Effector CD8-positive, alpha-beta T cell (primary cell): ENCODE measurements at regions not wholly inside any gene's neighbourhood (a gene's known extent, or its start where the extent isn't known, plus 50 kb on each side); places are given as distances from the start of the nearest gene placed in this dataset.
"Not testable (repeated sequence)": the region's sequence is repeated elsewhere in the genome, so short reads cannot be mapped to it uniquely, and the experiment has no call there.

Experiments used
- DNase-seq: peaks from one replicate; lab custom pipeline; 2025; lab: John Stamatoyannopoulos, UW

DNA sequence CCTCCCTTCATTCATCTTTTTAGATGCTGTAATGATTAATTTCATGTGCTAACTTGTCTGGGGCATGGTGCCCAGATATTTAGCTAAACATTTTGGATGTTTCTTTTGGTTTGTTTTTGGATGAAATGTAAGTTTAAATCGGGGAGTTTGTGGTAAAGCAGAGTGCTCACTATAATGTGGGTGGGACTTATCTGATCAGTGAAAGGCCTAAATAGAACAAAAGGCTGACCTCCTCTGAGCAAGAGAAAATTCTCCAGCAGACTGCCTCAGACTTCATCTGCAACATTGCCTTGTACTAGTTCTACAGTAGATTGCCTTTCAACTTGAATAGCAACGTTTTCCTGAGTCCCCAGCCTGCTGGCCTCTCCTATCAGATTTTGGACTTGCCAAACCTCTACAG is 183.6 kb downstream of the S1PR1 start:
- no peak for DNase-seq

DNA sequence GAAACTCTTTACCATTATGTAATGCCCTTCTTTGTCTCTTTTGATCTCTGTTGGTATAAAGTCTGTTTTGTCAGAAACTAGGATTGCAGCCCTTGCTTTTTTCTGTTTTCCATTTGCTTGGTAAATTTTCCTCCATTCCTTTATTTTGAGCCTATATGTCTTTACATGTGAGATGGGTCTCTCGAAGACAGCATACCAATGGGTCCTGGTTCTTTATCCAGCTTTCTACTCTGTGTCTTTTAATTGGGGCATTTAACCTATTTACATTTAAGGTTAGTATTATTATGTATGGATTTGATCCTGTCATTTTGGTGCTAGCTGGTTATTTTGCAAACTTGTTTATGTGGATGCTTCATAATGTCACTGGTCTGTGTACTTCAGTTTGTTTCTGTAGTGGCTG is 191.3 kb downstream of the S1PR1 start:
- not testable (repeated sequence) for DNase-seq

- no peak for DNase-seq
Measured at GRCh38 chr1:101428562-101428961, 191.7 kb downstream of the S1PR1 start.

DNA sequence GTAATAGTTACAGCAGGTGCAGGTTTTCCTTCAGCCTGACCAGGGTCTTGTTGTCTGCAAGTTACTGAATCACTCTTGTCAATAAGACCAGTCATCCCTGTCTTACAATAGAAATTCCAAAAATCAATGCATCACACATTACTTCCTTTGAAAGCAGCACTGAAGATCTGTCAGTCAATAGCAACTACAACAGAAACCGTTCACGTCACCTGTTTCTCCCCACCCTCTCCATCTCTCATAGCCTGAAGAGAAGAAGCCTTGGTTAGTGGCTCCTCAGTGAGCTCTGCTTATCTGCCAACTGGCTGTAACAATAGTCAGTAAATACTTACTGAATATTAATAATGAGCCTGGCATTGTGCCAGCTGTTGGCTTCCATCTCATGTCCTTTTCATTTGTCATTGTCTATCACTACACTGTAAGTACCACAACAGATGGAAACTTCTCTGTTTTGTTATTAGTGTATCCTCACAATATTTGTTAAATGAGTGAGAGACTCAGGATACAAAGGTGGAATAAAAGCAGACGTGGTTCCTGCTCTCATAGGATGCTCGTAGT is 195.2 kb downstream of the S1PR1 start:
- DNase-seq = no peak

DNA sequence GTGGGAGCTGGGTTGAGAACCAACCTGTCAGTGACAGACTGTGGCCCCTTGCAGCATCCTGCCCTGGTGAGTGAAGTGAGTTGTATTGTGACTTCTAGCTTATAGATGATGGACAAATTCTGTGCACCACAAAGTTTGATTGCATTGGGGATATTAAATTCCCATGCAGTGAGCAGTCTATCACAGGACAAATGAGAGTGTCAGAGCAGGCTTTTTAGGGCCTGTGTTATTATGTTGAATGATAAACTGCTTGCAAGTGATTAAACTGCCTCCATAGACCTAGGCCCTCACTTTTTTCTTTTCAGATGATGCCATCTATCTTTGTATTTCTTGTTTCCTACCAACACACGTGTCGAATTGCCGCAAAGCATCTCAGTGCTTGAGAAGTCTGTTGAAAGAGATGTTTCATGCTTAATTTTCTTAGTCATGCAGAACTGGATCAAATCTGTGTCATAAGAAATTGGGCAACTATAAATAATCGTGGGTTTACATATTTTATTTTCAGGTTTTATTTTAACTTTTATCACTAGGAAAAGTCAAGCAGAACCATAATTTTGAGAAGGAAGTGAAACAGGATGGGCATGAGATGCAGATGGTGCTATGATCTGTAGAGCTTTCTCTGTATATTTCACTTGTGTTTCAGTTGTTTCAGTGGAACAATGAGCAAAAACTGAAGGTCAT is 199.2 kb downstream of the S1PR1 start:
- no peak for DNase-seq

GRCh38 chr1:101437800-101438199 is 201.0 kb downstream of the S1PR1 start:
- DNase-seq = no peak

DNA sequence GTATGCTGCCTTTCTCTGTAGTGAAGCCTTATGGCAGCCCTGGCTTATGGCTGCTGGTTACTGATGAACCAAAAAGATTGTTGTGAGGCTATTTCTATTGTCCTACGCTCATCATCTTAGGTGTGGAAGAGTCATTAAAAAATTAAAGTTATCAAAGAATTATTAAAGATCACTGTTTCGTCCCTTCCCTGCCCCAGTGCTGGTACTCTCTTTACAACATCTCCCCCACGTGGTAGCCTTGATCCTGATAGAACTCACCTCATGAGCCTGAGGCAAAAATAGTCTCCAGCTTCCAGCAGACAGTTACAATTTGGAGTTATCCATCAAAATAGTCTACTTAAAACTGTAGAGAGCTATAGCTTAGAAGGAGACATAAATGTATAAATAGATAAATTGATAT is 201.5 kb downstream of the S1PR1 start:
- no peak for DNase-seq

- no peak for DNase-seq
Measured at GRCh38 chr1:101440485-101440884, 203.7 kb downstream of the S1PR1 start.

DNA sequence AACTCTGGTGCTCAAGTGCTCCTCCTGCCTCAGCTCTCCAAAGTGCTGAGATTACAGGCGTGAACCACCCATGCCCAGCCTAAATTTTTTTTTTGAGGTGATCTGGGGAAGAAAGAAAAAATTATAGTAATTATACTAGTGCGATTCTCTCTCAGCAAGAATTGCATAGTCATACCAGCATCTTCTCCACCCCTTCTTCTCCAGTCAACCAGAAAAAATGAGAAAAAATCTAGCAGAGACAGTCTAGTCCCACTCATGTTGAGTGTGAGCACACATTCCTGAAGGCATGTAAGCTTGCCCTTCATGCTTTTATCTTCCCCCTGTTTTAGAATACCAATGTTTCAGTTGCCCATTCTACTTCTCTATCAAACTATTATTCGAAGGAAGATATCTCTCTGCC is 207.6 kb downstream of the S1PR1 start:
- DNase-seq = no peak

DNA sequence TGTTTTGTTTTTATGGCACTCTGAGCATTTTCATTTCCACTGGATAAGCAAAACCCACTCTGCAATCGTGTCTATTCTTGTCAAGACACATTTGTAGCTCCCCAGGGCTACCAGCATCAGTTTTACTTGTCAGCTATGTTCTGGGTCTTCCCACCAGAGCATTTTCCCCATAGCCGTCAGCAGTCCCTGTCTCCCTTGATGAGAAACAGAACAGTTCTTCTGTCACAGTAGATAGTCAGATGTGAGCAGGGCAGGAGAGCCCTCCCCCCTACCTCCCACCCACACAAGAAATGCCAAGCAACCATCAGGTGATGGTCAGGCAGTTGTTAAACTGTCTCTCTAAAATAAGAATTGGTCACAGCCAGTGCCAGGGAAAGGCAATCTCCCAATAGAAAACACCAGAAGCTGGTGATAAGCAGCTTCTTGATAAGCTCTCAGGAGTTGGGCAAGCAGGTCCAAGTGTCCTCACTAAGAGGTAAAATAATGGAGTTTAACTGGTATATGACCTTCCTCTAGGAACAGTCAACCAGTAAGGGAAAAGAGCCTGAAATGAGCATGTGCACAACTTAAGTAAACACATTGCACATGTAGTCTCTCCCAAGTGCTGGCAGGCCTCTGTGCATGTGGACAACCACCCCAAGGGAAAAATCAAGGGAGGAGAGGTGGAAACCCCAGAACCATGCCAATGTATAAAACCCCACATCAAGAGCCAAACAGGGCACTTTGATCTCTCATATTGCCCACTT is 208.2 kb downstream of the S1PR1 start:
- DNase-seq = no peak

- DNase-seq = no peak
Measured at GRCh38 chr1:101448018-101448417, 211.2 kb downstream of the S1PR1 start.

DNA sequence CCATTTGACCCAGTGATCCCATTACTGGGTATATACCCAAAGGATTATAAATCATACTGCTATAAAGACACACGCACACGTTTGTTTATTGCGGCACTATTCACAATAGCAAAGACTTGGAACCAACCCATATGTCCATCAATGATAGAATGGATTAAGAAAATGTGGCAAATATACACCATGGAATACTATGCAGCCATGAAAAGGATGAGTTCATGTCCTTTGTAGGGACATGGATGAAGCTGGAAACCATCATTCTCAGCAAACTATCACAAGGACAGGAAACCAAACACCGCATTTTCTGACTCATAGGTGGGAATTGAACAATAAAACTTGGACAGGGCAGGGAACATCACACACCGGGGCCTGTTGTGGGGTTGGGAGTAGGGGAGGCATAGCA is 213.9 kb downstream of the S1PR1 start:
- DNase-seq = not testable (repeated sequence)

DNA sequence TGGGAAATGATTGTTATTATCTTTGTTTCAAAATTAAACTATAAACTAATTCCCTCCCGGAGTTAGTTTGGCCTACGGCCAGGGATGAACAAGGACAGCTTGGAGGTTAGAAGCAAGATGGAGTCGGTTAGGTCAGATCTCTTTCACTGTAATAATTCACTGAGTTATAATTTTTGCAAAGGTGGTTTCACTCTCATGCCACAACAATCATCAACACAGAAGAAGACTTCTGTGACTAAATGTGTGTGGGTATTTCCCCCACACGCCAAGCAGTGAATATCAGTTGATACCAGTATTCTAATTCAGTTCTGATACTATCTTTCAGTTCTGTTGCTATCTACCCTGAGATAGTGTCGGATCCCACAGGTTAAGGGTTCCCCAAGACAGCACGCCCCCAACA is 215.1 kb downstream of the S1PR1 start:
- DNase-seq = no peak

GRCh38 chr1:101452825-101453224 is 216.0 kb downstream of the S1PR1 start:
- DNase-seq = no peak

DNA sequence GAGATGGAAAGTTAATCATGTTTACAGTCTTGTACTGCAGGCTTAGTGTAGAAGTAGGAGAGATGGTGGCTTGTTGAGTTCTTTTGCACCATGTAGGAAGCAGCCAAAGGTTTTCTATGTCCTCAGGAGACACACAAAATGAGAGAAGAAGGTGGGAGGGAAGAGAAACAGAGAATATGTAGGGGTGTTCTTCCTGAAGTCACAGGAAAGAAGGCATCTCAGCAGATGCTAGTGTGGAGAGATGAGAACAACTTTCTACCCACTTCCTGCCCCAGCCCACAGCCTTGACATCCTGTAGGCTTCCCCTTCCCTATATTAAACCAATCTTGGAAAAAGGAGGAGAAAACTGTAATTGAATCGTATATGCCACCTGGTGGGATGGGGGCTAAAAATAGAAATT is 217.0 kb downstream of the S1PR1 start:
- DNase-seq = no peak

- DNase-seq = no peak
Measured at GRCh38 chr1:101455166-101455565, 218.3 kb downstream of the S1PR1 start.

DNA sequence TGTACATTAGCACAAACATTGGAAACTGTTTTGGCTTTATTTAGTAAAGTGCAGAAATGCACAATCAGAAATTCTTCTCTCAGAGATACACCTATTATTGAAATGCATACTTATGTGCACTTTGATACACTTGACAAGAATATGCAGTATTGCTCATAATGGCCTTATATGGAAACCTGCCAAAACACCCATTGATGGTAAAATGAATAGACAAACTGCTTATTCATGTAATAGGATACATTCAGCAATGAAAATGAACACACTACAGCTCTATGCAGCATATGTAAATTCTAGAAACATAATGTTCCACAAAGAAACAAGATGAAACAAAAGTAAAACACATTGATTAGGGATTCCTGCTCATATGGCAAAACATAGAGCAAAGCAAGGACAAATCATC is 223.9 kb downstream of the S1PR1 start:
- no peak for DNase-seq

- no peak for DNase-seq
Measured at GRCh38 chr1:101463195-101463594, 226.4 kb downstream of the S1PR1 start.

- no peak for DNase-seq
Measured at GRCh38 chr1:101465941-101466340, 229.1 kb downstream of the S1PR1 start.

DNA sequence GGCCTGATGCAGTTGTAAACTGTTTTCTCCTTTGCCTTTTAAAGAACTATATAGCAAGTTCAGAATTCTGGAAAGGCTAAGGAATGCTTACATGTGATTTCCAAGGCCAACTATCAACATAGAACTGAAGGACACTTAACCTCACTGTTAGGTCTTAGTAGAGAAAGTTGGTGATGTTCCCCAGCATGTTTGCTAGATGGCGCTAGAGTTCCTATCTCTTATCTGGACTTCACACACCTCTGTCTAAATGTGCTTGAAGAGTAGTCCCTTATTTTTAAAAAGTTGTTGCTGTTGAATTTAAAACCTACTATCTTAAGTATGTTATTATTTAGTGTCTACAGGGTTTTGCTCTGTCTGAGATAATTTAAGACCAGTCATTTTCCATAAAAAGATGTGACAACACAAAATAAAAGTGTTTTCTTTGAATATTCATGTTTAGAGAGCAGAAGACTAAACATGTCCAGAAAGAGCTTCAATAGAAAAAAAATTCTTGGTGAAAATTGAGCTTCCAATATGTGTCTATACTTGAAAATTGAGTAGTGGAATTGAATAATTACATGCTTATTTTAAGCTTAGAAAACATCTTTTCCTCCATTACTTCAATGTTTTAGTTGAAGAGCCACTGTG is 237.3 kb downstream of the S1PR1 start:
- DNase-seq = no peak

- DNase-seq = no peak
Measured at GRCh38 chr1:101476541-101476940, 239.7 kb downstream of the S1PR1 start.

- DNase-seq = no peak
Measured at GRCh38 chr1:101479945-101480344, 243.1 kb downstream of the S1PR1 start.

GRCh38 chr1:101482306-101482705 is 245.5 kb downstream of the S1PR1 start:
- DNase-seq = no peak
